Smooth muscle cell (in vitro differentiated cells): ENCODE measurements at regions not wholly inside any gene's neighbourhood (a gene's known extent, or its start where the extent isn't known, plus 50 kb on each side); places are given as distances from the start of the nearest gene placed in this dataset.

Source experiments
- DNase-seq: peaks from one replicate; lab custom pipeline; 2025; ENCODE audit not compliant: unreplicated experiment; lab: John Stamatoyannopoulos, UW
- H2AFZ ChIP-seq: fragments of 200-600 bp; sonication (generic); 2 replicates; pipeline ENCODE4 v1.6.0; 2016; ENCODE audit warnings: antibody characterized with exemption, low read depth, mild to moderate bottlenecking
- H3F3A ChIP-seq: fragments of 200-600 bp; sonication (generic); 2 replicates; pipeline ENCODE4 v1.6.0; 2017; ENCODE audit warnings: antibody characterized with exemption, low read depth
- H3K27ac ChIP-seq: fragments of 200-600 bp; sonication (generic); 2 replicates; pipeline ENCODE4 v1.5.1; 2016; ENCODE audit warnings: low read depth, mild to moderate bottlenecking
- H3K27me3 ChIP-seq: fragments of 200-600 bp; sonication (generic); 2 replicates; pipeline ENCODE4 v1.6.1; 2016; ENCODE audit warnings: low read depth, mild to moderate bottlenecking
- H3K36me3 ChIP-seq: fragments of 200-600 bp; sonication (generic); 2 replicates; pipeline ENCODE4 v1.5.1; 2016; ENCODE audit warnings: low read depth
- H3K4me1 ChIP-seq: fragments of 200-600 bp; sonication (generic); 2 replicates; pipeline ENCODE4 v1.5.1; 2016; ENCODE audit warnings: low read depth
- H3K4me2 ChIP-seq: fragments of 200-600 bp; sonication (generic); 2 replicates; pipeline ENCODE4 v1.6.0; 2016; ENCODE audit warnings: mild to moderate bottlenecking
- H3K4me3 ChIP-seq: fragments of 200-600 bp; sonication (generic); 2 replicates; pipeline ENCODE4 v1.5.1; 2016; ENCODE audit warnings: mild to moderate bottlenecking
- H3K79me2 ChIP-seq: fragments of 200-600 bp; sonication (generic); 2 replicates; pipeline ENCODE4 v1.6.0; 2016; ENCODE audit warnings: low read depth, mild to moderate bottlenecking
- H3K9ac ChIP-seq: fragments of 200-600 bp; sonication (generic); 2 replicates; pipeline ENCODE4 v1.6.0; 2016; ENCODE audit warnings: low read depth
- H3K9me3 ChIP-seq: fragments of 200-600 bp; sonication (generic); replicated peaks from 2 replicates; pipeline ENCODE4 v1.5.1; 2016; ENCODE audit warnings: low read depth
- H4K20me1 ChIP-seq: fragments of 200-600 bp; sonication (generic); 2 replicates; pipeline ENCODE4 v1.6.0; 2016; ENCODE audit warnings: low read depth
- WGBS: methylation state at CpG from one replicate; pipeline ENCODE4 v1.1.7; 2016; ENCODE audit warnings: low lambda C conversion rate; 5-methylcytosine and 5-hydroxymethylcytosine counted together
- TF ChIP-seq, protein P1 (sequence below): fragments of 200-600 bp; sonication (generic); IDR thresholded peaks from 2 replicates; pipeline ENCODE4 v1.5.1; 2017; ENCODE audit warnings: borderline replicate concordance, mild to moderate bottlenecking, antibody characterized with exemption; ENCODE audit not compliant: insufficient read depth, poor library complexity, severe bottlenecking

DNA sequence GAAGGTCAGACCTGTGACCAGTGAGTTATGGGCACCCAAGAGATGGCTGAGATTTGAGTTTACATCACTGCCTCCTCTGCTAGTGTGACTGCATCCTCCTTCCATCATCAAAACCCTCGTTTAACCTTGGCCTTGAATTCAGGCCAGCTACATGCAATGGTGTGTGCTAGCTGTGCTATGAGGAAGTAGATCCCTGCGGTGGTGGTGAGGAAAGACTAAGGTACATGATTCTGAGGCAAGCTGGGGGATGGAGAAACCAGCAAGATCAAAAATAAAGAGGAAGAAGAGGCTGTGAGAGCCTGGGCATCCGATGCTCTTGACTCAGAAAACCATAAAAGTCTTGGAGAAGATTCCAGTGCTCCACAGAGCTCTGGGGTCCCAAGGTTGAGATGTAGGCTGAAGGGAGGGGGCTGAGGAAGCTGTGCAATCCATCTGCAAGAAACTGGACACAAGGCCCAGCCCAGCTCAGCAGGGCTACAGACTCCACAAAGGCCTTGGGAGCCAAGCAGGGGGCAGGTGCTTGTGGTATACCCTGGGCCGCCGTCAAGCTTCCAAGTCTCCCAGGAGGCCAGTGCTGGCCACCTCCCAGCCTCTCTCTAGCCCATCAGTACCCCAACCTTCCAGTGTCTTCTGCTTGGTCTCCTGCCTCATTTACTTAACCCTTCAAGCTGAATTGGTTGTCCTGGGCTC lies 774.8 kb downstream of the VRK1 start:
- Histone ChIP-seq H3K9me3 (no peaks in the 10 kb centered on the region), H3K4me3 (no peak overlapping the region), H3F3A (no peaks in the 10 kb centered on the region), H2AFZ (no peak overlapping the region), H3K27ac (no peak overlapping the region), H3K4me2 (no peak overlapping the region), H3K36me3 (no peaks in the 10 kb centered on the region), H4K20me1 (no peaks in the 10 kb centered on the region), H3K79me2 (no peaks in the 10 kb centered on the region), H3K9ac (no peak overlapping the region), H3K27me3 (no peaks in the 10 kb centered on the region), H3K4me1 (no peaks in the 10 kb centered on the region)
- DNase-seq: no peak
- TF ChIP-seq, protein P1, sequence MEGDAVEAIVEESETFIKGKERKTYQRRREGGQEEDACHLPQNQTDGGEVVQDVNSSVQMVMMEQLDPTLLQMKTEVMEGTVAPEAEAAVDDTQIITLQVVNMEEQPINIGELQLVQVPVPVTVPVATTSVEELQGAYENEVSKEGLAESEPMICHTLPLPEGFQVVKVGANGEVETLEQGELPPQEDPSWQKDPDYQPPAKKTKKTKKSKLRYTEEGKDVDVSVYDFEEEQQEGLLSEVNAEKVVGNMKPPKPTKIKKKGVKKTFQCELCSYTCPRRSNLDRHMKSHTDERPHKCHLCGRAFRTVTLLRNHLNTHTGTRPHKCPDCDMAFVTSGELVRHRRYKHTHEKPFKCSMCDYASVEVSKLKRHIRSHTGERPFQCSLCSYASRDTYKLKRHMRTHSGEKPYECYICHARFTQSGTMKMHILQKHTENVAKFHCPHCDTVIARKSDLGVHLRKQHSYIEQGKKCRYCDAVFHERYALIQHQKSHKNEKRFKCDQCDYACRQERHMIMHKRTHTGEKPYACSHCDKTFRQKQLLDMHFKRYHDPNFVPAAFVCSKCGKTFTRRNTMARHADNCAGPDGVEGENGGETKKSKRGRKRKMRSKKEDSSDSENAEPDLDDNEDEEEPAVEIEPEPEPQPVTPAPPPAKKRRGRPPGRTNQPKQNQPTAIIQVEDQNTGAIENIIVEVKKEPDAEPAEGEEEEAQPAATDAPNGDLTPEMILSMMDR: no peak
- 92% methylated on average over 5 of the region's 5 CpGs for WGBS

- Histone ChIP-seq H3K4me2 (no peak overlapping the region), H3K27me3 (no peaks in the 10 kb centered on the region), H4K20me1 (no peaks in the 10 kb centered on the region), H3K4me3 (no peak overlapping the region), H3K27ac (no peak overlapping the region), H3F3A (no peaks in the 10 kb centered on the region), H3K9me3 (no peaks in the 10 kb centered on the region), H2AFZ (no peak overlapping the region), H3K79me2 (no peaks in the 10 kb centered on the region), H3K9ac (no peak overlapping the region), H3K36me3 (no peaks in the 10 kb centered on the region), H3K4me1 (no peaks in the 10 kb centered on the region)
- WGBS: 55% methylated on average over 19 of the region's 19 CpGs
- TF ChIP-seq, protein P1: no peak
- no peak for DNase-seq
Measured at GRCh38 chr14:97572583-97573458, 775.6 kb downstream of the VRK1 start.

GRCh38 chr14:97575677-97576076 lies 778.5 kb downstream of the VRK1 start:
- 89% methylated on average over 6 of the region's 6 CpGs for WGBS
- no peak for DNase-seq
- TF ChIP-seq, protein P1: no peak
- Histone ChIP-seq H3K4me1 (no peaks in the 10 kb centered on the region), H3K27ac (no peak overlapping the region), H3F3A (no peaks in the 10 kb centered on the region), H4K20me1 (no peaks in the 10 kb centered on the region), H3K4me3 (no peak overlapping the region), H3K9me3 (no peaks in the 10 kb centered on the region), H3K27me3 (no peaks in the 10 kb centered on the region), H3K4me2 (no peak overlapping the region), H3K36me3 (no peaks in the 10 kb centered on the region), H3K79me2 (no peaks in the 10 kb centered on the region), H3K9ac (no peak overlapping the region), H2AFZ (no peak overlapping the region)
